CD4-positive, alpha-beta memory T cell (primary cell): ENCODE measurements at regions not wholly inside any gene's neighbourhood (a gene's known extent, or its start where the extent isn't known, plus 50 kb on each side); places are given as distances from the start of the nearest gene placed in this dataset.

Experiments used
- CTCF ChIA-PET: fragments of 350-600 bp; sonication (Branson Sonifier 250); formaldehyde crosslinking; loops from one replicate; lab custom pipeline; 2021; ENCODE audit warnings: inconsistent platforms; ENCODE audit not compliant: partially characterized antibody; lab: Charles Lee
- POLR2A ChIA-PET: fragments of 350-600 bp; sonication (Branson Sonifier 250); formaldehyde crosslinking; loops from one replicate; lab custom pipeline; 2021; ENCODE audit not compliant: partially characterized antibody; lab: Charles Lee
- DNase-seq, 5 donors: peaks; one replicate each; pipeline versions ENCODE4 v3.0.0 to v3.0.0-alpha.2; 2020 to 2022; ENCODE audit warnings: mixed read lengths in 1 of 5
- H3K27ac ChIP-seq: one replicate; pipeline ENCODE4 v1.7.0; 2013; ENCODE audit warnings: low read depth, low read length
- H3K27me3 ChIP-seq: 2 replicates; pipeline ENCODE4 v1.7.0; 2013; ENCODE audit warnings: mild to moderate bottlenecking, low read length, moderate library complexity; ENCODE audit not compliant: insufficient read depth
- H3K36me3 ChIP-seq: 2 replicates; pipeline ENCODE4 v1.7.0; 2013; ENCODE audit warnings: mild to moderate bottlenecking, low read length, moderate library complexity; ENCODE audit not compliant: insufficient read depth
- H3K4me1 ChIP-seq: 2 replicates; pipeline ENCODE4 v1.7.0; 2013; ENCODE audit warnings: mild to moderate bottlenecking, low read length, moderate library complexity; ENCODE audit not compliant: insufficient read depth
- H3K4me3 ChIP-seq, 2 donors: one replicate each; pipeline ENCODE4 v1.7.0; 2013; ENCODE audit warnings: low read length in 2 of 2, mild to moderate bottlenecking in 1 of 2
- H3K9me3 ChIP-seq, 2 donors: one replicate each; pipeline ENCODE4 v1.7.0; 2013; ENCODE audit warnings: low read length in 2 of 2, control low read depth in 1 of 2; ENCODE audit not compliant: control insufficient read depth in 1 of 2
- H3K27ac Mint-ChIP-seq, 7 donors: one replicate each; pipeline ENCODE4 v1.8.0; 2020 to 2021; ENCODE audit warnings: mixed read lengths in 7 of 7, mild to moderate bottlenecking in 6 of 7, inconsistent platforms in 3 of 7, moderate library complexity in 3 of 7
- H3K27me3 Mint-ChIP-seq, 2 donors: one replicate each; pipeline ENCODE4 v1.8.0; 2020 to 2021; ENCODE audit warnings: mixed read lengths in 2 of 2
- H3K36me3 Mint-ChIP-seq, 2 donors: one replicate each; pipeline ENCODE4 v1.8.0; 2020 to 2021; ENCODE audit warnings: mixed read lengths in 2 of 2, inconsistent platforms in 1 of 2, mild to moderate bottlenecking in 1 of 2
- H3K4me1 Mint-ChIP-seq, 4 donors: one replicate each; pipeline ENCODE4 v1.8.0; 2020 to 2021; ENCODE audit warnings: mixed read lengths in 4 of 4, mild to moderate bottlenecking in 1 of 4
- H3K4me3 Mint-ChIP-seq, 8 donors: one replicate each; pipeline ENCODE4 v1.8.0; 2020 to 2021; ENCODE audit warnings: mixed read lengths in 8 of 8, mild to moderate bottlenecking in 7 of 8, moderate library complexity in 6 of 8, inconsistent platforms in 3 of 8
- H3K9me3 Mint-ChIP-seq, 8 donors: one replicate each; pipeline ENCODE4 v1.8.0; 2020 to 2021; ENCODE audit warnings: mixed read lengths in 8 of 8, mild to moderate bottlenecking in 5 of 8, inconsistent platforms in 3 of 8, moderate library complexity in 1 of 8
- intact Hi-C: fragments of 100-400 bp; cut with micrococcal nuclease; formaldehyde crosslinking; loops from one replicate; pipeline ENCODE4 v1.15.1; 2023

- Histone ChIP-seq H3K4me1 (no peaks in the 10 kb centered on the region), H3K27me3 (no peaks in the 10 kb centered on the region), H3K4me3 (no peak overlapping the region), H3K36me3 (no peaks in the 10 kb centered on the region), H3K27ac (no peak overlapping the region), H3K9me3 (no peaks in the 10 kb centered on the region)
- ChIA-PET CTCF (no interaction called here), POLR2A (no interaction called here)
- Mint-ChIP-seq H3K27me3 (no peaks in the 10 kb centered on the region), H3K27ac (no peak overlapping the region), H3K36me3 (no peaks in the 10 kb centered on the region), H3K4me3 (no peak overlapping the region), H3K4me1 (no peaks in the 10 kb centered on the region), H3K9me3 (peaks cover 0 to 1% (median 0%) of the 10 kb centered on the region in 8 donors)
- DNase-seq: no peak
- intact Hi-C loops: no loop called here
Observed at GRCh38 chr6:74912234-74912633, 293.6 kb downstream of the COL12A1 start.

- Histone ChIP-seq H3K36me3 (no peaks in the 10 kb centered on the region), H3K4me3 (no peak overlapping the region), H3K27ac (no peak overlapping the region), H3K9me3 (no peaks in the 10 kb centered on the region), H3K27me3 (no peaks in the 10 kb centered on the region), H3K4me1 (no peaks in the 10 kb centered on the region)
- CTCF ChIA-PET: no interaction called here
- intact Hi-C loops: no loop called here
- Mint-ChIP-seq H3K36me3 (no peaks in the 10 kb centered on the region), H3K9me3 (peaks cover 0 to 36% (median 24%) of the 10 kb centered on the region in 8 donors), H3K27me3 (no peaks in the 10 kb centered on the region), H3K27ac (no peak overlapping the region), H3K4me1 (no peaks in the 10 kb centered on the region), H3K4me3 (no peak overlapping the region)
- no peak for DNase-seq
- POLR2A ChIA-PET: no interaction called here
Observed at GRCh38 chr6:74902846-74903245, 303.0 kb downstream of the COL12A1 start.

- H3K27me3 ChIP-seq: no peaks in the 10 kb centered on the region
- Mint-ChIP-seq H3K4me1 (no peaks in the 10 kb centered on the region), H3K9me3 (peaks cover 0 to 38% (median 24%) of the 10 kb centered on the region in 8 donors), H3K4me3 (no peak overlapping the region), H3K27ac (no peak overlapping the region), H3K27me3 (no peaks in the 10 kb centered on the region), H3K36me3 (no peaks in the 10 kb centered on the region)
- H3K27ac ChIP-seq: no peak overlapping the region
- no peak overlapping the region for H3K4me3 ChIP-seq
- H3K4me1 ChIP-seq: no peaks in the 10 kb centered on the region
- no peak for DNase-seq
- no peaks in the 10 kb centered on the region for H3K9me3 ChIP-seq
- ChIA-PET POLR2A (no interaction called here), CTCF (interaction anchor here (0.9 kb wide), 1 partner anchor 10 kb away, joined by 3 read pairs; no protein-coding TSS in a partner anchor)
- no peaks in the 10 kb centered on the region for H3K36me3 ChIP-seq
- intact Hi-C loops: no loop called here
Observed at GRCh38 chr6:74902089-74902488, 303.8 kb downstream of the COL12A1 start.

- peaks cover 0 to 38% (median 21%) of the 10 kb centered on the region in 8 donors for H3K9me3 Mint-ChIP-seq
- no peaks in the 10 kb centered on the region for H3K4me1 Mint-ChIP-seq
- H3K27ac ChIP-seq: no peak overlapping the region
- H3K36me3 ChIP-seq: no peaks in the 10 kb centered on the region
- H3K4me3 Mint-ChIP-seq: no peak overlapping the region
- no peak overlapping the region for H3K27ac Mint-ChIP-seq
- no peak for DNase-seq
- intact Hi-C loops: no loop called here
- H3K4me1 ChIP-seq: no peaks in the 10 kb centered on the region
- ChIA-PET CTCF (interaction anchor here (0.9 kb wide), 1 partner anchor 9 kb away, joined by 3 read pairs; no protein-coding TSS in a partner anchor), POLR2A (no interaction called here)
- no peaks in the 10 kb centered on the region for H3K36me3 Mint-ChIP-seq
- H3K27me3 Mint-ChIP-seq: no peaks in the 10 kb centered on the region
- H3K27me3 ChIP-seq: no peaks in the 10 kb centered on the region
- H3K9me3 ChIP-seq: no peaks in the 10 kb centered on the region
- no peak overlapping the region for H3K4me3 ChIP-seq
Observed at GRCh38 chr6:74901576-74901975, 304.3 kb downstream of the COL12A1 start.

GRCh38 chr6:74899416-74899815, 306.4 kb downstream of the COL12A1 start:
- no peak overlapping the region for H3K27ac ChIP-seq
- no peak overlapping the region for H3K4me3 ChIP-seq
- H3K4me3 Mint-ChIP-seq: no peak overlapping the region
- no peaks in the 10 kb centered on the region for H3K4me1 Mint-ChIP-seq
- no peak for DNase-seq
- H3K27me3 Mint-ChIP-seq: no peaks in the 10 kb centered on the region
- no peak overlapping the region for H3K27ac Mint-ChIP-seq
- POLR2A ChIA-PET: no interaction called here
- H3K27me3 ChIP-seq: no peaks in the 10 kb centered on the region
- H3K9me3 ChIP-seq: no peaks in the 10 kb centered on the region
- H3K36me3 Mint-ChIP-seq: no peaks in the 10 kb centered on the region
- CTCF ChIA-PET: no interaction called here
- intact Hi-C loops: no loop called here
- H3K4me1 ChIP-seq: no peaks in the 10 kb centered on the region
- H3K36me3 ChIP-seq: no peaks in the 10 kb centered on the region
- peaks cover 0 to 38% (median 13%) of the 10 kb centered on the region in 8 donors for H3K9me3 Mint-ChIP-seq

GRCh38 chr6:74892091-74892490, 313.8 kb downstream of the COL12A1 start:
- Histone ChIP-seq H3K27ac (no peak overlapping the region), H3K4me1 (no peaks in the 10 kb centered on the region), H3K9me3 (no peaks in the 10 kb centered on the region), H3K4me3 (no peak overlapping the region), H3K36me3 (no peaks in the 10 kb centered on the region), H3K27me3 (no peaks in the 10 kb centered on the region)
- H3K4me3 Mint-ChIP-seq: no peak overlapping the region
- H3K4me1 Mint-ChIP-seq: no peaks in the 10 kb centered on the region
- H3K36me3 Mint-ChIP-seq: no peaks in the 10 kb centered on the region
- ChIA-PET CTCF (interaction anchor here (1.3 kb wide), 1 partner anchor 9 kb away, joined by 3 read pairs; no protein-coding TSS in a partner anchor), POLR2A (no interaction called here)
- no peaks in the 10 kb centered on the region for H3K27me3 Mint-ChIP-seq
- peaks cover 0 to 4% (median 1%) of the 10 kb centered on the region in 8 donors for H3K9me3 Mint-ChIP-seq
- H3K27ac Mint-ChIP-seq: no peak overlapping the region
- intact Hi-C loops: no loop called here
- DNase-seq: no peak

- no peak for DNase-seq
- no peak overlapping the region for H3K4me3 ChIP-seq
- POLR2A ChIA-PET: no interaction called here
- H3K27ac ChIP-seq: no peak overlapping the region
- no peaks in the 10 kb centered on the region for H3K9me3 ChIP-seq
- intact Hi-C loops: no loop called here
- no peaks in the 10 kb centered on the region for H3K36me3 Mint-ChIP-seq
- H3K4me3 Mint-ChIP-seq: no peak overlapping the region
- no peaks in the 10 kb centered on the region for H3K36me3 ChIP-seq
- CTCF ChIA-PET: interaction anchor here (1.3 kb wide), 1 partner anchor 10 kb away, joined by 3 read pairs; no protein-coding TSS in a partner anchor
- H3K4me1 Mint-ChIP-seq: no peaks in the 10 kb centered on the region
- H3K4me1 ChIP-seq: no peaks in the 10 kb centered on the region
- no peaks in the 10 kb centered on the region for H3K27me3 ChIP-seq
- H3K27me3 Mint-ChIP-seq: no peaks in the 10 kb centered on the region
- H3K27ac Mint-ChIP-seq: no peak overlapping the region
- H3K9me3 Mint-ChIP-seq: peaks cover 0 to 4% (median 0%) of the 10 kb centered on the region in 8 donors
Observed at GRCh38 chr6:74891349-74891831, 314.5 kb downstream of the COL12A1 start.
